HEK293T (cell line): ENCODE measurements at regions not wholly inside any gene's neighbourhood (a gene's known extent, or its start where the extent isn't known, plus 50 kb on each side); places are given as distances from the start of the nearest gene placed in this dataset.

Experiments used
- CTCF ChIA-PET: fragments of 350-600 bp; formaldehyde crosslinking; extraction: SDS; loops from one replicate; lab custom pipeline; 2021; ENCODE audit warnings: antibody characterized with exemption, inconsistent platforms; lab: Yijun Ruan, JAX
- POLR2A ChIA-PET: fragments of 350-600 bp; formaldehyde crosslinking; extraction: SDS; loops from one replicate; lab custom pipeline; 2020; ENCODE audit warnings: antibody characterized with exemption, inconsistent platforms; lab: Yijun Ruan, JAX
- DNase-seq: peaks from one replicate; pipeline ENCODE4 v3.0.0; 2012; ENCODE audit warnings: mixed read lengths; ENCODE audit errors: extremely low spot score
- ARNT ChIP-seq: fragments of 450-650 bp; IDR thresholded peaks from 2 replicates; pipeline ENCODE4 v1.6.1; 2017; ENCODE audit warnings: mild to moderate bottlenecking
- BHLHE40 ChIP-seq: fragments of 450-650 bp; IDR thresholded peaks from 2 replicates; pipeline ENCODE4 v1.6.1; 2016; ENCODE audit warnings: mild to moderate bottlenecking, moderate library complexity, borderline replicate concordance
- CTBP1 ChIP-seq: fragments of 450-650 bp; IDR thresholded peaks from 2 replicates; pipeline ENCODE4 v1.6.1; 2016; ENCODE audit warnings: borderline replicate concordance
- ELF4 ChIP-seq: fragments of 450-650 bp; IDR thresholded peaks from 2 replicates; pipeline ENCODE4 v1.6.1; 2017; ENCODE audit warnings: antibody characterized with exemption
- FOXA1 ChIP-seq: fragments of 450-650 bp; IDR thresholded peaks from 2 replicates; pipeline ENCODE4 v1.6.1; 2016; ENCODE audit warnings: mild to moderate bottlenecking
- FOXK2 ChIP-seq: fragments of 450-650 bp; IDR thresholded peaks from 2 replicates; pipeline ENCODE4 v1.6.1; 2016; ENCODE audit warnings: mild to moderate bottlenecking
- FOXM1 ChIP-seq: fragments of 450-650 bp; IDR thresholded peaks from 2 replicates; pipeline ENCODE4 v1.6.1; 2017; ENCODE audit warnings: mild to moderate bottlenecking, borderline replicate concordance
- HDGF ChIP-seq: fragments of 450-650 bp; IDR thresholded peaks from 2 replicates; pipeline ENCODE4 v1.6.1; 2017; ENCODE audit warnings: antibody characterized with exemption, borderline replicate concordance
- L3MBTL2 ChIP-seq: fragments of 450-650 bp; conservative IDR thresholded peaks from 2 replicates; pipeline ENCODE4 v1.6.1; 2016; ENCODE audit warnings: mild to moderate bottlenecking
- LEF1 ChIP-seq: fragments of 450-650 bp; IDR thresholded peaks from 2 replicates; pipeline ENCODE4 v1.6.1; 2017; ENCODE audit warnings: mild to moderate bottlenecking, borderline replicate concordance
- NFRKB ChIP-seq: fragments of 450-650 bp; IDR thresholded peaks from 2 replicates; pipeline ENCODE4 v1.6.1; 2016; ENCODE audit warnings: mild to moderate bottlenecking, moderate library complexity
- PKNOX1 ChIP-seq: fragments of 450-650 bp; IDR thresholded peaks from 2 replicates; pipeline ENCODE4 v1.6.1; 2016
- SP1 ChIP-seq: fragments of 450-650 bp; IDR thresholded peaks from 2 replicates; pipeline ENCODE4 v1.6.1; 2017
- SUZ12 ChIP-seq: fragments of 450-650 bp; IDR thresholded peaks from 2 replicates; pipeline ENCODE4 v1.6.1; 2016; ENCODE audit warnings: mild to moderate bottlenecking
- TARDBP ChIP-seq: fragments of 450-650 bp; IDR thresholded peaks from 2 replicates; pipeline ENCODE4 v1.6.1; 2016
- ZNF384 ChIP-seq: fragments of 450-650 bp; IDR thresholded peaks from 2 replicates; pipeline ENCODE4 v1.6.1; 2016

GRCh38 chr13:46490129-46490528, 62.8 kb upstream of the LRCH1 start:
- TF ChIP-seq NFRKB (no peak), HDGF (no peak), BHLHE40 (no peak), SP1 (no peak), FOXM1 (no peak), FOXA1 (no peak), L3MBTL2 (no peak), PKNOX1 (no peak), ZNF384 (no peak)
- DNase-seq: no peak
- POLR2A ChIA-PET: no interaction called here
- CTCF ChIA-PET: interaction anchor here (0.6 kb wide), 1 partner anchor 21 kb away, joined by 4 read pairs; no protein-coding TSS in a partner anchor

- no peak for DNase-seq
- POLR2A ChIA-PET: no interaction called here
- CTCF ChIA-PET: no interaction called here
- TF ChIP-seq SUZ12 (no peak), ARNT (no peak), LEF1 (no peak), FOXM1 (no peak), ZNF384 (no peak), ELF4 (no peak), PKNOX1 (no peak), HDGF (no peak), BHLHE40 (no peak), SP1 (no peak), CTBP1 (no peak), L3MBTL2 (no peak)
Measured at GRCh38 chr13:46489586-46490023, 63.4 kb upstream of the LRCH1 start.

GRCh38 chr13:46487748-46488147, 65.2 kb upstream of the LRCH1 start:
- ChIA-PET POLR2A (no interaction called here), CTCF (no interaction called here)
- DNase-seq: no peak
- TF ChIP-seq NFRKB (no peak), PKNOX1 (no peak), LEF1 (no peak), BHLHE40 (no peak), ZNF384 (no peak), FOXK2 (no peak), FOXM1 (no peak), ELF4 (no peak), CTBP1 (no peak), TARDBP (no peak)

- ChIA-PET CTCF (no interaction called here), POLR2A (no interaction called here)
- TF ChIP-seq ELF4 (no peak), SP1 (no peak), L3MBTL2 (no peak)
- DNase-seq: no peak
Measured at GRCh38 chr13:46486270-46486669, 66.7 kb upstream of the LRCH1 start.

GRCh38 chr13:46484561-46484960, 68.4 kb upstream of the LRCH1 start:
- no peak for DNase-seq
- TF ChIP-seq NFRKB: no peak
- TF ChIP-seq FOXK2: no peak
- TF ChIP-seq LEF1: no peak
- TF ChIP-seq BHLHE40: no peak
- no peak for TF ChIP-seq CTBP1
- TF ChIP-seq PKNOX1: no peak
- no peak for TF ChIP-seq ARNT
- TF ChIP-seq SUZ12: no peak
- TF ChIP-seq FOXA1: no peak
- TF ChIP-seq TARDBP: no peak
- TF ChIP-seq SP1: no peak
- TF ChIP-seq ZNF384: no peak
- ChIA-PET CTCF (no interaction called here), POLR2A (interaction anchor here (0.7 kb wide), 1 partner anchor 1347 kb away, joined by 7 read pairs; no protein-coding TSS in a partner anchor)

- ChIA-PET CTCF (no interaction called here), POLR2A (no interaction called here)
- no peak for DNase-seq
- TF ChIP-seq LEF1 (no peak), ZNF384 (no peak), L3MBTL2 (no peak), ELF4 (no peak), FOXA1 (no peak), SUZ12 (no peak)
Measured at GRCh38 chr13:46481166-46481565, 71.8 kb upstream of the LRCH1 start.

- ChIA-PET CTCF (no interaction called here), POLR2A (no interaction called here)
- DNase-seq: no peak
- no peak for TF ChIP-seq PKNOX1
- no peak for TF ChIP-seq TARDBP
- no peak for TF ChIP-seq CTBP1
- TF ChIP-seq FOXA1: no peak
- TF ChIP-seq ARNT: no peak
- no peak for TF ChIP-seq ZNF384
- no peak for TF ChIP-seq NFRKB
- no peak for TF ChIP-seq FOXM1
- no peak for TF ChIP-seq SUZ12
- no peak for TF ChIP-seq ELF4
- no peak for TF ChIP-seq SP1
- no peak for TF ChIP-seq L3MBTL2
- no peak for TF ChIP-seq LEF1
- no peak for TF ChIP-seq FOXK2
- no peak for TF ChIP-seq BHLHE40
- no peak for TF ChIP-seq HDGF
Measured at GRCh38 chr13:46480131-46480530, 72.8 kb upstream of the LRCH1 start.
